ENCODE measurements at regions not wholly inside any gene's neighbourhood (a gene's known extent, or its start where the extent isn't known, plus 50 kb on each side); places are given as distances from the start of the nearest gene placed in this dataset.
"Not testable (repeated sequence)": the region's sequence is repeated elsewhere in the genome, so short reads cannot be mapped to it uniquely, and the experiment has no call there.

DNA sequence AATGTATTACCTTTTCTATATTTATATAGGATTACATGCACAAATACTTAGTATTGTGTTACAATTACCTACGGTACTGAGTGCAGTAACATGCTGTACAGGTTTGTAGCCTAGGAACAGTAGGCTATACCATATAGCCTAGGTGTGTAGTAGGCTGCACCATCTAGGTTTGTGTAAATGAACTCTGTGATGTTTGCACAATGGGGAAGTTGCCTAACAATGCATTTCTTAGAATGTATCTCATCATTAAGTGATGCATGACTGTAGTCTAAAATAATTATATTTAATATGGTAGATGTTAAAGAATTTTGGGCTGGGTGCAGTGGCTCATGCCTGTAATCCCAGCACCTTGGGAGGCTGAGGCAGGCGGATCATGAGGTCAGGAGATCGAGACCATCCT, 281.0 kb downstream of the KLF13 start:
- H3K27ac Mint-ChIP-seq, result no peak overlapping the region

DNA sequence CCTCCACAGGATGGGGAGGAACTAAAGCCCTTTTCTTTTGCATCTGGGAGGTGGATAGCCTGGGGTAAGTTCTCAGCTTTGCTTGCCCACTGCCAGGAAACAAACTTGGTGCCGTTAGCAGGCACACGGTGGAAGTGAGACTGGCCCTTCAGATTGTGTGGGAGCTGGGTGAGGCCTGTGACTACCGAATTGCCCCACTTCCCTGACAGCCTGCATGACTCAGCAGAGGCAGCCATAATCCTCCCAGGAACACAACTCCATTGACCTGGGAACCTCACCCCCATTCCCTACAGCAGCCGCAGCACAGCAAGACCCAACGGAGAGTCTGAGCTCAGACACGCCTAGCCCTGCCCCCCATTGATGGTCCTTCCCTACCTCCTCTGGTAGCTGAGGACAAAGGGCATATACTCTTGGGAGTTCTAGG, 282.6 kb downstream of the KLF13 start:
- no peaks in the 10 kb centered on the region for H3K9me3 Mint-ChIP-seq
- no peak overlapping the region for H3K4me3 Mint-ChIP-seq
- no peak for DNase-seq
- no peaks in the 10 kb centered on the region for H3K36me3 Mint-ChIP-seq (ENCODE audit: low read depth)
- H3K27ac Mint-ChIP-seq, result no peak overlapping the region
- peaks cover 16% of the 10 kb centered on the region for H3K27me3 Mint-ChIP-seq
- no peak for ATAC-seq
- H3K4me1 Mint-ChIP-seq, result no peaks in the 10 kb centered on the region

More for the DNA sequence above, 281.0 kb downstream of the KLF13 start:
- H3K9me3 Mint-ChIP-seq, result no peaks in the 10 kb centered on the region
- no peak overlapping the region for H3K4me3 Mint-ChIP-seq
- DNase-seq (no peak), ATAC-seq (no peak)
- no peaks in the 10 kb centered on the region for H3K36me3 Mint-ChIP-seq (ENCODE audit: low read depth)
- H3K27me3 Mint-ChIP-seq, result peaks cover 18% of the 10 kb centered on the region
- H3K4me1 Mint-ChIP-seq, result no peaks in the 10 kb centered on the region

DNA sequence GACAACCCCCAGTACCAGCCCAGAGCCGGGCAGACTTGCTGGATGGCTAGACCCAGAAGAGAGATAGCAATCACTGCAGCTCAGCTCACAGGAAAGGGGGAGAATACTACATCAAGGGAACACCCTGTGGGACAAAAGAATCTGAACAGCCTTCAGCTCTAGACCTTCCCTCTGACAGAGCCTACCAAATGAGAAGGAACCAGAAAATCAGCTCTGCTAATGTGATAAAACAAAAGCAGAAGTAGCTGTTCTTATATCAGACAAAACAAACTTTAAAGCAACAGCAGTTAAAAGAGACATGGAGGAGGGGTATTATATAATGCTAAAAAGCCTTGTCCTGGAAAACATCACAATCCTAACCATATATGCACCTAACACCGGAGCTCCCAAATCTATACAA, 283.3 kb downstream of the KLF13 start:
- no peaks in the 10 kb centered on the region for H3K9me3 Mint-ChIP-seq
- H3K4me1 Mint-ChIP-seq, result no peaks in the 10 kb centered on the region
- H3K4me3 Mint-ChIP-seq, result no peak overlapping the region
- peaks cover 16% of the 10 kb centered on the region for H3K27me3 Mint-ChIP-seq
- ATAC-seq (no peak), DNase-seq (no peak)
- no peaks in the 10 kb centered on the region for H3K36me3 Mint-ChIP-seq (ENCODE audit: low read depth)
- no peak overlapping the region for H3K27ac Mint-ChIP-seq

DNA sequence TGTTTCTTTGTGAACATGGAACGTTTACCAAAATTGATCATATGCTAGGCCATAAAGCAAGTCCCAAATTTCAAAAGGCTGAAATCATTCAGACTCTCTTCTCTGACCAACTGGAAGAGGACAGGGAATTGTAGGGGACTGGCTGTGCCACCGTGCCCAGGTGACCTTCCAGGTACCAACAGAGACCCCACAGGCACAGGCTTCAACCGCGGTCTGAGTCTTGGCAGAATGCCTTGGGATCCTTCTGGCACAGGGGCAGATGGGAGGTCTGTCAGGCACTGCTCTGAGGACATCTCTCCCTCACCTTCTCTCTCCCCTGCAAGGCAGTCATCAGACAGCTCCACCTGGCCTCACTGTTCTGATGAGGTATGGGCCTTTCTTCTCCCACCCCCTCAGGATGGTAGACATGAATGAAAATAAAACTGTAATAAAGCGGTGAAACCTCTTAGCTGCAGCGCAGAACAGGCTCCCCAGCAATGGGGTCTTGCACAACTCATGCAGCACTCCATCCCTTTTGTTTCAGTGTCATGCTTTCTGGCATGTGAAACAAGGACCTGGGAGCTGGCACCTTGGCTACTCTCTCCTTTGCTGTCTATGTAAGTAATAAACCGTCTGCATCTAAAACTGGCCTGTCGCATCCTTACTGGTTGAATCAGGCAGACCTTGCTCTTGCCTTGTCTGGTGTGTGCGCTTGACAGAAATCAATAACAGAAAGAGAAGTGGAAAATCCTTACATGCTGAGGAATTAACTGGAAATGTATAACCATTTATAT, 289.2 kb downstream of the KLF13 start:
- H3K36me3 Mint-ChIP-seq (ENCODE audit: low read depth), result no peaks in the 10 kb centered on the region

DNA sequence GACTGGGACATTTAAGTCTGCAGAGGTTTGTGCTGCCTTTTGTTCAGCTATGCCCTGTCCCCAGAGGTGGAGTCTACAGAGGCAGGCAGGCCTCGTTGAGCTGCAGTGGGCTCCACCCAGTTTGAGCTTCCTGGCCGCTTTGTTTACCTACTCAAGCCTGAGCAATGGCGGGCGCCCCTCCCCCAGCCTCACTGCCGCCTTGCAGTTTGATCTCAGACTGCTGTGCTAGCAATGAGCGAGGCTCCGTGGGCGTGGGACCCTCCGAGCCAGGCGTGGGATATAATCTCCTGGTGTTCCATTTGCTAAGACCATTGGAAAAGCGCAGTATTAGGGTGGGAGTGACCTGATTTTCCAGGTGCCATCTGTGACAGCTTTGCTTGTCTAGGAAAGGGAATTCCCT, 296.7 kb downstream of the KLF13 start:
- not testable (repeated sequence) for H3K27ac Mint-ChIP-seq; ATAC-seq; H3K9me3 Mint-ChIP-seq; H3K27me3 Mint-ChIP-seq; H3K36me3 Mint-ChIP-seq (ENCODE audit: low read depth); H3K4me1 Mint-ChIP-seq; DNase-seq; H3K4me3 Mint-ChIP-seq

More for the DNA sequence above, 289.2 kb downstream of the KLF13 start:
- H3K9me3 Mint-ChIP-seq, result no peaks in the 10 kb centered on the region
- DNase-seq, result no peak
- no peak overlapping the region for H3K4me3 Mint-ChIP-seq
- H3K4me1 Mint-ChIP-seq, result no peaks in the 10 kb centered on the region
- peak; percentile 10 for ATAC-seq
- peaks cover 15% of the 10 kb centered on the region for H3K27me3 Mint-ChIP-seq
- H3K27ac Mint-ChIP-seq, result no peak overlapping the region

DNA sequence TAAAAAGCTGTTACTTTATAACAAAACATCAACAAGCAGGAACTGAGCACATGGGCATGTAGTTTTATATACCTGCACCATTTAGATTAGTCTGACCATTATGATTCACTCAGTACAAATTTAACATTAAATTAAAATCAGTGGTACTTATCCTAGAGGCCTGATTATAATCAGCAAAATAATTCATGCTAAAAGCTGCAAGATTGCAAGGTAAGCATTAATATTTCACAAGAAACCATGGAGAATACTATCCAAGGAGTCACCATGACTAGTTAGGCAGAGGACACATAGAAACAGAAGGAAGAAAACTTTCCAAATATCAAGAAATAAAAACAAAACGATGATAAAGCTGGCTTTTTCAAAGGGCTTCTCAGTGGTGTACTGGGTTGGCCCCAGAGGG, 297.5 kb downstream of the KLF13 start:
- DNase-seq; ATAC-seq; H3K36me3 Mint-ChIP-seq (ENCODE audit: low read depth); H3K4me1 Mint-ChIP-seq; H3K4me3 Mint-ChIP-seq; H3K9me3 Mint-ChIP-seq; H3K27me3 Mint-ChIP-seq; H3K27ac Mint-ChIP-seq: not testable (repeated sequence)

DNA sequence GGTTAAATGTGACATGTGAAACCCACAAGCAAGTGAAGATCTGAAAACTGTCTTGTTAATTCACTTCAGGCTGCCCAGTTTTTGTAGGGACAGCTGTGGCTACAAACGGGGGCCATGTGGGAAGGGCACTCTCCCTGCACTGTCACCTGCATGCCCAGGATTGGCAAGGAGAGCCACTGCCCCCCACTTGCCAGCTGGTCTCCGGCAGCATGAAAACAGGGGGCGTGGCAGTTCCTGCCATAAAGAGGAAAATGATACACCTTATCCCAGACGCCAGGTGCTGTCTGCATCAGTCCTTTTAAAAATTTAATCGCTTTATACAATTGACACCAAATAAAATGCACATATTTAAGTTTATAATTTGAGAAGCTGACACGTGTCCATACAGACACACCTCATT, 309.1 kb downstream of the KLF13 start:
- H3K36me3 Mint-ChIP-seq (ENCODE audit: low read depth); DNase-seq; ATAC-seq; H3K4me1 Mint-ChIP-seq; H3K4me3 Mint-ChIP-seq; H3K27ac Mint-ChIP-seq; H3K9me3 Mint-ChIP-seq: not testable (repeated sequence)
- peaks cover 11% of the 10 kb centered on the region for H3K27me3 Mint-ChIP-seq

DNA sequence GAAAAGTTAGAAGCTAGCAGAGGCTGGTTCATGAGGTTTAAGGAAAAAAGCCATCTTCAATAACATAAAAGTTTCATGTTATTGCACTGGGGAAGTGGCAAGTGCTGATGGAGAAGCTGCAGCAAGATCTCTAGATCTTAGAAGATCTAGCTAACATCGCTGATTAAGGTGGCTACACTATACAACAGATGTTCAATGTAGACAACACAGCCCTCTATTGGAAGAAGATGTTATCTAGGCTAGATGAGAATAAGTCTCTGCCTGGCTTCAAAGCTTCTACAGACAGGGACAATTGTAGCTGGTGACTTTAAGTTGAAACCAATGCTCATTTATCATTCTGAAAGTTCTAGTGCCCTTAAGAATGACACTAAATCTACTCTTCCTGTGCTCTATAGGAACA, 310.3 kb downstream of the KLF13 start:
- not testable (repeated sequence) for H3K4me3 Mint-ChIP-seq; H3K9me3 Mint-ChIP-seq; H3K36me3 Mint-ChIP-seq (ENCODE audit: low read depth); DNase-seq; ATAC-seq; H3K27ac Mint-ChIP-seq; H3K4me1 Mint-ChIP-seq
- H3K27me3 Mint-ChIP-seq, result peaks cover 13% of the 10 kb centered on the region

DNA sequence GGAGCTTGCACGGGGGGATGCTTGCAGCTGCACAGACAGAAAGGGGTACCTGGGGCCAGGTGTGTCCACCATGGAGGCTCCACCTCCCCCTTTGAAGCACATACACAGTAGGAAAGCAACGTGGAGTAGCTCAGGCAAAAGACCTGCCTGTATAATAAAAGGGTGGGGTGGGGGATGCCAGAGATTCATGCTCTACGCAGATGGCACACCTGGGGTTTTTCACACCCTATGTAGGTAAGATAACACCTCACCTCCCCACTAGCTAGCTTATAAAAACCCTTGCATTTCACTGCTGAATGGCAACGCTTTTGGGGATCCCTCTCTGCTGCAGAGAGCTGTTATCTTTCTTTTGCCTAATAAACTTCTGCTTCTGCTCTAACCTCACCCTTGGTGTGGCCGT, 317.3 kb downstream of the KLF13 start:
- not testable (repeated sequence) for H3K4me3 Mint-ChIP-seq; ATAC-seq; H3K27ac Mint-ChIP-seq; H3K4me1 Mint-ChIP-seq; DNase-seq; H3K9me3 Mint-ChIP-seq; H3K36me3 Mint-ChIP-seq (ENCODE audit: low read depth)
- H3K27me3 Mint-ChIP-seq, result peaks cover 37% of the 10 kb centered on the region

DNA sequence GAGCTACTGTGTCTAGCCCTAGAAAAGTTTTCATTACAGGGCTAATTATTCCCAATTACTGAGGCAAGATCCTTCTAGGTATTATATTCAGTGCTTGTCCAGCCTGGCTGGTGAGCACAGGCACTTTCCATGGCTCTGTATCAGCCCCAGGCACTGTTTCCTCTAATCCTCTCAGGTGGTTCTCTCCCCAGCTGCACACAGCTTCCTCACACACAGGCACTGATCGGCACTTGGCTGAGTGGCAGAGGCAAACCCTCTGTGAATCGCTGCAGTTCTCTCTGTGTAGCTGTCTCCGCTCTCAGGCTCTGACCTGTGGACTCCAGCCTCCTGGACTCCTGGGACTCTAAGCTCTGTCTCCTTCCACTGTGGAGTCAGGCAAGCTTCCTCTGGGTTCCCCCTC, 318.1 kb downstream of the KLF13 start:
- H3K9me3 Mint-ChIP-seq; DNase-seq; H3K4me1 Mint-ChIP-seq; H3K4me3 Mint-ChIP-seq; H3K27ac Mint-ChIP-seq; H3K36me3 Mint-ChIP-seq (ENCODE audit: low read depth): not testable (repeated sequence)
- H3K27me3 Mint-ChIP-seq, result peaks cover 40% of the 10 kb centered on the region
- ATAC-seq, result peak; percentile 40

DNA sequence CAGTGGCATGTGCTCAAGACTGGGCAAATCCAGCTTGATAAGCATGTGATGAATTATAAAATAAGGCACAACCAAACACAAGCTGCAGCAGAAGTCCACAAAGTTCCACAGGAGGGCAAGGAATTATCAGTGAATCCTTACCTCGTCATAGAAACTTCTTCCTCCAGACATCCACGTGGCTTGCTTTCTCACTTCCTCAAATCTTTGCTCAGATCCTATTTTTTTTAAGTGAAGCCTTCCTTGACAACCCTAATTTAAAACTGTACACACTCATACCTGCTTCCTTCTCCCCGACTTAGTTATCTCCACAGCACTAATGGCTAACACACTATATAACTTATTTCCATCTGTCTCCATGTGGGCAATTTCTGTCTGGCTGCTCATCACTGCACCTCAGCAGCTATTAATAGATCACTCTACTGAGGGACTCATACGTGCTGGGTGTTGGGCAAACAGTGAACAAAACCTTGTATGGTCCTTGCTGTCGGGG, 320.7 kb downstream of the KLF13 start:
- H3K36me3 Mint-ChIP-seq (ENCODE audit: low read depth); H3K9me3 Mint-ChIP-seq; DNase-seq; H3K27ac Mint-ChIP-seq; H3K4me3 Mint-ChIP-seq; ATAC-seq; H3K4me1 Mint-ChIP-seq: not testable (repeated sequence)
- peaks cover 31% of the 10 kb centered on the region for H3K27me3 Mint-ChIP-seq

DNA sequence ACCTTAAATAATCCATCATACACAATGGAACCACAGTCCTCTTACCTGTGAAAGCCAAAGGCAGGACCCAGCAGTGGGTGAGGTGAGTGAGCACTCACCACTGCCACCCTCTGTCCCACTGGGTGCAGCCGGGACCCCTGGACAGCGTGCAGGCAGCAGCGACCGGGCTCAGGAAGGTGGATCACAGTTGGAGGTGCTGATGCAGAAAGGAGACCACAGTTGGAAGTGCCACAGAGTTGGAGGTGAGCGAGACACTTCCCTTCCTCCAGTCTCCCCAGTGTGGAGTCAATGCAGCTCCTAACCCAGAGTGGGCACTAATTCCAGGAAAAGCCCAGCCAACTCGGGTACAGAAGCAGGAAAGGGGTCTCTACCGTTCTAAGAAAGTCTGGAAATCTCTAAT, 323.0 kb downstream of the KLF13 start:
- ATAC-seq, H3K9me3 Mint-ChIP-seq: not testable (repeated sequence)
- H3K27me3 Mint-ChIP-seq, result peaks cover 24% of the 10 kb centered on the region

DNA sequence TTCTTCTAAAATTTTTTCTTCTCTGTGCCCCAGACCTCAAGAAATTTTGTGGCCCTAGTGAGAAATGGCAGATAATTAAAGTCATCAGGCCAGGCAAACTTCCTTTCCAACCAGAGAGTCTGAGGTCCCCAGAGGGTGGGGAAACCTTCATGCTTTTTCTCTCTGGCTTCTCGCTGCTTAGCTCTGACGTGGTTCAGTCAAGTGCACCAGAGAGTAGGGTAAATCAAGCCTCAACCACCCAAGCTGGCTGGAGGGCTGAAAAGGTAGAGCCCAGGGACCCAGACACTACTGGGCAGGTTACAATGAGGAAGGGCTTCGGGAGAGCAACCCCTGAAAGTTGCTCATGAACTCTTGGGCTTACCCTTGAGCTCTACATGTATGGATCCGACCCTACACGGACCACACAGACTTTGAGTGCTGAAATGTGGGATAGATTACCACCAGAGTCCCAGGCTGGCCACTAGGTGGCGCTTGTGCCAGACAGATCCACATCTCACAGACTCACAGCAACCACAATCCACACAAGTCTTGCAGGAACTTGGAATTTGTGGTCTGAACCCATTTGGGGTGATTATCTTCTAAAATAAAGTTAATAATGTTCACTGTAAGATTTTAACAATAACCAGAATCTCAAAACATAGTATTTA, 323.5 kb downstream of the KLF13 start:
- not testable (repeated sequence) for H3K4me3 Mint-ChIP-seq; H3K9me3 Mint-ChIP-seq; H3K36me3 Mint-ChIP-seq (ENCODE audit: low read depth); H3K27ac Mint-ChIP-seq; ATAC-seq; H3K4me1 Mint-ChIP-seq
- DNase-seq, result peak; percentile 24
- H3K27me3 Mint-ChIP-seq, result peaks cover 20% of the 10 kb centered on the region

More for the DNA sequence above, 323.0 kb downstream of the KLF13 start:
- H3K4me3 Mint-ChIP-seq; H3K36me3 Mint-ChIP-seq (ENCODE audit: low read depth); H3K4me1 Mint-ChIP-seq; DNase-seq; H3K27ac Mint-ChIP-seq: not testable (repeated sequence)

DNA sequence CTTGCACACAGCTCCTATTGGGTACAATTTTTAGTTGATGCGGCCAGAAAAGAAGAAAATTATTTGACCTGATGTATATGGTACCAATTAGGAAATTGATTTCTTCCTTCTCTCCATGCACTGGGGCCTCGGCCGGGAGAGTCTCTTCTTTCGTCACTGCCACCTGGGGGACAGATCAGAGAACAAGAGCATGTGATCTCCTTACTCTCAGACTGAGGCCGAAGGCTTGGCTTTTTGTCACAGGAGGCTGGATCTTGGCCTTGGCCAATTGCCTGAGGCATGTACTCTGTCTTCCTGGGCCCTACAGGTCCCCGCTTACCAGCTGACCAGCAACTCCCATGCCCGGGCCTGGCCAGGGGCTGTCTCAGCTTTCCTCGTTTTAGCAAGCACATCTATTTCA, 330.3 kb downstream of the KLF13 start:
- not testable (repeated sequence) for H3K27me3 Mint-ChIP-seq; DNase-seq; H3K9me3 Mint-ChIP-seq; ATAC-seq; H3K27ac Mint-ChIP-seq; H3K4me1 Mint-ChIP-seq; H3K4me3 Mint-ChIP-seq; H3K36me3 Mint-ChIP-seq (ENCODE audit: low read depth)

DNA sequence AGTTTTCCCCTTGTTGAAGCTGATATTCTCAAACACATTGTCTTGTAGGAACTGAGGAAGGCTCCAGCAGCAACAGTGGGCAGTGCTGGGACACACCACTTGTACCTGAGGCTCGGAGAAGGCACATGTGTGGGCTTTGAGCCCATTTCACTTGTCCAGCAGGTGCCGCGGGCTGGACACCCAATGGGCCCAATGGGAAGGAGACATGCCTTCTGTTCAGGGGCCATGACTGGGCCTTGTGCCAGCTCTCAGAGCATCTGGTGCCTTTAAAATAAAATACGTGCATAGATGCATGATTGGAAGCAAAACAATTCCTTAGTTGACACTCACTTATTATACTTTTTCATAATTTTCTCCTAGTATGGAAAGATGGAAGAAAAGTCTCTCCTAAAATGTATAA, 334.2 kb downstream of the KLF13 start:
- H3K27me3 Mint-ChIP-seq, result peaks cover 6% of the 10 kb centered on the region
- DNase-seq (no peak), ATAC-seq (no peak)
- H3K36me3 Mint-ChIP-seq (ENCODE audit: low read depth), result no peaks in the 10 kb centered on the region
- no peaks in the 10 kb centered on the region for H3K4me1 Mint-ChIP-seq
- no peaks in the 10 kb centered on the region for H3K9me3 Mint-ChIP-seq
- no peak overlapping the region for H3K27ac Mint-ChIP-seq
- no peak overlapping the region for H3K4me3 Mint-ChIP-seq

All from activated naive CD8-positive, alpha-beta T cell treated with anti-CD3 and anti-CD28 coated beads, Interleukin-2, amount 50 U/mL, for 24 hours (primary cell).